SU-DHL-6 (cell line): ENCODE measurements at regions not wholly inside any gene's neighbourhood (a gene's known extent, or its start where the extent isn't known, plus 50 kb on each side); places are given as distances from the start of the nearest gene placed in this dataset.
"Not testable (repeated sequence)": the region's sequence is repeated elsewhere in the genome, so short reads cannot be mapped to it uniquely, and the experiment has no call there.

Experiments
- H2AFZ ChIP-seq: fragments of 200-600 bp; sonication (generic); 2 replicates; pipeline ENCODE4 v1.6.1; 2014; ENCODE audit warnings: low read depth, mild to moderate bottlenecking, moderate library complexity, mixed read lengths, antibody characterized with exemption, low read length; ENCODE audit not compliant: severe bottlenecking
- H3F3A ChIP-seq: fragments of 200-600 bp; shearing (Covaris generic); 2 replicates; pipeline ENCODE4 v1.6.0; 2016; ENCODE audit warnings: antibody characterized with exemption, mild to moderate bottlenecking; ENCODE audit not compliant: insufficient read depth
- H3K27ac ChIP-seq: fragments of 200-600 bp; sonication (generic); 2 replicates; pipeline ENCODE4 v1.5.1; 2016; ENCODE audit warnings: low read depth, mild to moderate bottlenecking, low read length, moderate library complexity, mixed read lengths
- H3K27me3 ChIP-seq: fragments of 200-600 bp; sonication (generic), shearing (Covaris generic); 2 replicates; pipeline ENCODE4 v1.6.0; 2014; ENCODE audit warnings: mild to moderate bottlenecking, low read length
- H3K36me3 ChIP-seq: fragments of 200-600 bp; sonication (generic); 2 replicates; pipeline ENCODE4 v1.6.1; 2014; ENCODE audit warnings: mild to moderate bottlenecking, low read length, mixed read lengths
- H3K4me2 ChIP-seq: fragments of 300-600, 200-600 bp; shearing (Covaris generic), sonication (generic); 2 replicates; pipeline ENCODE4 v1.6.0; 2014; ENCODE audit warnings: low read length, low read depth, mild to moderate bottlenecking; ENCODE audit not compliant: poor library complexity, severe bottlenecking
- H3K4me3 ChIP-seq: fragments of 200-600 bp; sonication (generic); 2 replicates; pipeline ENCODE4 v1.5.1; 2014; ENCODE audit warnings: antibody characterized with exemption, low read length, mild to moderate bottlenecking, mixed read lengths; ENCODE audit not compliant: insufficient read depth, poor library complexity, severe bottlenecking
- H3K79me2 ChIP-seq: fragments of 200-600 bp; sonication (generic); 2 replicates; pipeline ENCODE4 v1.6.1; 2014; ENCODE audit warnings: mild to moderate bottlenecking, low read length, moderate library complexity; ENCODE audit not compliant: insufficient read depth
- H3K9ac ChIP-seq: fragments of 200-600 bp; sonication (generic); 2 replicates; pipeline ENCODE4 v1.7.0; 2014; ENCODE audit warnings: mild to moderate bottlenecking, low read length
- H3K9me2 ChIP-seq: fragments of 200-600 bp; sonication (generic); replicated peaks from 2 replicates; pipeline ENCODE4 v1.6.1; 2014; ENCODE audit warnings: low read length; ENCODE audit not compliant: insufficient read depth
- H3K9me3 ChIP-seq: fragments of 200-600 bp; sonication (generic); 2 replicates; pipeline ENCODE4 v1.6.1; 2014; ENCODE audit warnings: low read length, mixed read lengths; ENCODE audit not compliant: insufficient read depth
- H4K20me1 ChIP-seq: fragments of 200-600 bp; sonication (generic); 2 replicates; pipeline ENCODE4 v1.6.1; 2014; ENCODE audit warnings: low read depth, mild to moderate bottlenecking, antibody characterized with exemption, low read length, moderate library complexity, mixed read lengths
- CTCF ChIP-seq: fragments of 200-600 bp; sonication (generic); IDR thresholded peaks from one replicate; pipeline ENCODE4 v1.5.1; 2017; ENCODE audit warnings: antibody characterized with exemption, mild to moderate bottlenecking, low read length, moderate library complexity; ENCODE audit not compliant: insufficient read depth, poor library complexity, severe bottlenecking
- EZH2phosphoT487 ChIP-seq: fragments of 200-600 bp; sonication (generic), shearing (Covaris generic); conservative IDR thresholded peaks from 2 replicates; pipeline ENCODE4 v1.6.1; 2018; ENCODE audit warnings: mild to moderate bottlenecking, antibody characterized with exemption, low read length, moderate library complexity, mixed read lengths

GRCh38 chr14:88983755-88984154, 159.3 kb downstream of the TTC8 start:
- no peak overlapping the region for H3K4me2 ChIP-seq
- H4K20me1 ChIP-seq, result no peaks in the 10 kb centered on the region
- no peak for TF ChIP-seq CTCF
- no peak for TF ChIP-seq EZH2phosphoT487
- no peak overlapping the region for H3K9ac ChIP-seq
- no peak overlapping the region for H3K4me3 ChIP-seq
- H3K9me2 ChIP-seq, result no peaks in the 10 kb centered on the region
- no peak overlapping the region for H3K27ac ChIP-seq
- peaks cover 9% of the 10 kb centered on the region; the same call in 1 of the 2 replicates for H3K9me3 ChIP-seq
- no peaks in the 10 kb centered on the region for H3K36me3 ChIP-seq
- H3K79me2 ChIP-seq, result no peaks in the 10 kb centered on the region
- no peaks in the 10 kb centered on the region for H3K27me3 ChIP-seq
- H3F3A ChIP-seq, result no peaks in the 10 kb centered on the region
- no peak overlapping the region for H2AFZ ChIP-seq

DNA sequence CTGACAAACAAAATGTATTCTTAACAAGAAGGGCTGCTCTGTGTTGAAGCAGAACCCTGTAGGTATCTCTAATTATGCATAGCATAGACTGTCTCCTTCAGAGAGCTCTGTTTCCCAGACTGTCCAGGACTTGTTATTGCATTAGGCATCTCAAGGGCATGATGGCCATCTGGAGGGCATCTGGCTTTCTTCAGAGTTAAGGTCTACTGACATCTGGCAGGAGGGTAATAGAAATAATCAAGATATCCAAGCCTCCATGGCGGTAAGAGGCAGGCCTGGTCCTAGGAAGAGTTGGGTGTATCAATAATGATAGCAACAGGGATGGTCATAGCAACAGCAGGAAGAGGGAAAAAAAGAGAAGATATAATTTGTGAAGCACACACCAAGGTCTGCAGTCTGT, 161.2 kb downstream of the TTC8 start:
- H3K4me2 ChIP-seq, result no peak overlapping the region

DNA sequence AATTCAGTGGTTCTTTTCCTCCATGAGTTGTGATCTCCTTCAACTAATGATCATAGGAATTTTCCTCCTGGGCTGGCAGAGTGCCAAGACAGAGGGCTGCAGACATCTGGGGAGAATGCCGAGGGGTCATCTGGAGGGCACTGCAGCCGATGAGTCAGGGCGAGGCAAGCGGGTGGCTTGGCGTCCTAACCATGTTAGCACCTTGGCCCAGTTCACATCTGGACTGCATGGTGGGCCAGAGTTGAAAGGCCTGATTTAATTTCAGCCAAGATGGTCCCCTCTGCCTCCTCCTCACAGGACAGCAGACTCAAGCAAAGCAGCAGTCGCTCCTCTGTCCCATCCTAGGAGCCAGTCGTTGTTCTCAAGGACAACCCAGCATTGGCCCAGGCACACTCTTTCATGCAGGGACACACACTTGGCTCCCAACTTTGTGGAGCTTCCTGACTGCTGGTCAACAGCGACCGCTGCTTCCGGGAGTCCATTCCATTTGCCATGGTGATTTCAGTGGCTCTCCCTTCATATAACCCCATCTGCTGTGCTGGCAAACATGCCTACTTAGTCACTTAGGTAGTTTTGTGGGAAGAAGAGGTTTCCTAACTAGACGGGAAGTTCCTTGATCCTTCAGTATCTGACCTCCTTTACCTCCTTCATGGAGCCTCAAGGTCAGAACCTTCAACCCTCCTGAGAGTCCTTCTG, 161.8 kb downstream of the TTC8 start:
- H4K20me1 ChIP-seq, result no peaks in the 10 kb centered on the region
- no peaks in the 10 kb centered on the region for H3K27me3 ChIP-seq
- H3K4me2 ChIP-seq, result no peak overlapping the region
- no peaks in the 10 kb centered on the region for H3F3A ChIP-seq
- H3K9me3 ChIP-seq, result peaks cover 9% of the 10 kb centered on the region; the same call in 1 of the 2 replicates
- H3K9me2 ChIP-seq, result no peaks in the 10 kb centered on the region
- no peak overlapping the region for H3K27ac ChIP-seq
- H3K79me2 ChIP-seq, result no peaks in the 10 kb centered on the region
- H3K4me3 ChIP-seq, result no peak overlapping the region
- H3K36me3 ChIP-seq, result no peaks in the 10 kb centered on the region
- H3K9ac ChIP-seq, result no peak overlapping the region
- no peak overlapping the region for H2AFZ ChIP-seq
- TF ChIP-seq CTCF (no peak), EZH2phosphoT487 (no peak)

More for the DNA sequence above, 161.2 kb downstream of the TTC8 start:
- no peak overlapping the region for H3K9ac ChIP-seq
- no peaks in the 10 kb centered on the region for H3K9me2 ChIP-seq
- H3K27me3 ChIP-seq, result no peaks in the 10 kb centered on the region
- peaks cover 9% of the 10 kb centered on the region; the same call in 1 of the 2 replicates for H3K9me3 ChIP-seq
- H3K27ac ChIP-seq, result no peak overlapping the region
- H3K79me2 ChIP-seq, result no peaks in the 10 kb centered on the region
- TF ChIP-seq EZH2phosphoT487, result no peak
- H4K20me1 ChIP-seq, result no peaks in the 10 kb centered on the region
- no peak overlapping the region for H2AFZ ChIP-seq
- H3F3A ChIP-seq, result no peaks in the 10 kb centered on the region
- H3K36me3 ChIP-seq, result no peaks in the 10 kb centered on the region
- no peak overlapping the region for H3K4me3 ChIP-seq

GRCh38 chr14:88986908-88987307, 162.5 kb downstream of the TTC8 start:
- H4K20me1 ChIP-seq, H3K9me2 ChIP-seq, H3K9me3 ChIP-seq, H3K27me3 ChIP-seq, H3K9ac ChIP-seq, H2AFZ ChIP-seq, H3F3A ChIP-seq, H3K79me2 ChIP-seq, H3K4me2 ChIP-seq, H3K4me3 ChIP-seq, H3K27ac ChIP-seq, H3K36me3 ChIP-seq: not testable (repeated sequence)
